ENCODE measurements at regions not wholly inside any gene's neighbourhood (a gene's known extent, or its start where the extent isn't known, plus 50 kb on each side); places are given as distances from the start of the nearest gene placed in this dataset.

GRCh38 chr1:43054961-43055360, 96.3 kb upstream of the SLC2A1 start:
- H3K4me3 ChIP-seq (replicated peaks; ENCODE audit: low read depth, low read length) = no peak overlapping the region
- no peak for TF ChIP-seq CTCF (IDR thresholded peaks at IDR 0.05; ENCODE audit: low read depth, low read length, missing control alignments)
- DNase-seq (ENCODE audit: extremely low read depth, low read depth) = no peak

- no peak for DNase-seq (ENCODE audit: extremely low read depth, low read depth)
- H3K4me3 ChIP-seq (replicated peaks; ENCODE audit: low read depth, low read length) = no peak overlapping the region
- no peak for TF ChIP-seq CTCF (IDR thresholded peaks at IDR 0.05; ENCODE audit: low read depth, low read length, missing control alignments)
These were observed 94.2 kb upstream of the SLC2A1 start for GRCh38 chr1:43052786-43053439.

GRCh38 chr1:43052322-43052721, 93.7 kb upstream of the SLC2A1 start:
- DNase-seq (ENCODE audit: extremely low read depth, low read depth) = no peak
- H3K4me3 ChIP-seq (replicated peaks; ENCODE audit: low read depth, low read length) = no peak overlapping the region
- no peak for TF ChIP-seq CTCF (IDR thresholded peaks at IDR 0.05; ENCODE audit: low read depth, low read length, missing control alignments)

- DNase-seq (ENCODE audit: extremely low read depth, low read depth) = no peak
- H3K4me3 ChIP-seq (replicated peaks; ENCODE audit: low read depth, low read length) = no peak overlapping the region
- TF ChIP-seq CTCF (IDR thresholded peaks at IDR 0.05; ENCODE audit: low read depth, low read length, missing control alignments) = no peak
These were observed 90.8 kb upstream of the SLC2A1 start for GRCh38 chr1:43049481-43049880.

GRCh38 chr1:43048601-43049011, 89.9 kb upstream of the SLC2A1 start:
- TF ChIP-seq CTCF (IDR thresholded peaks at IDR 0.05; ENCODE audit: low read depth, low read length, missing control alignments) = no peak
- DNase-seq (ENCODE audit: extremely low read depth, low read depth) = no peak
- H3K4me3 ChIP-seq (replicated peaks; ENCODE audit: low read depth, low read length) = no peak overlapping the region

- no peak overlapping the region for H3K4me3 ChIP-seq (replicated peaks; ENCODE audit: low read depth, low read length)
- TF ChIP-seq CTCF (IDR thresholded peaks at IDR 0.05; ENCODE audit: low read depth, low read length, missing control alignments) = no peak
- no peak for DNase-seq (ENCODE audit: extremely low read depth, low read depth)
These were observed 88.5 kb upstream of the SLC2A1 start for GRCh38 chr1:43047135-43047534.

Data from HFF-Myc (cell line).